ENCODE measurements at regions not wholly inside any gene's neighbourhood (a gene's known extent, or its start where the extent isn't known, plus 50 kb on each side); places are given as distances from the start of the nearest gene placed in this dataset.

GRCh38 chr12:9392842-9393241 lies 184.6 kb upstream of the PZP start:
- H3K4me3 Mint-ChIP-seq: no peak overlapping the region
- ATAC-seq (no peak), DNase-seq (ENCODE audit: low spot score) (no peak)
- Histone ChIP-seq H4K20me1 (replicated peaks; ENCODE audit: insufficient read depth) (no peaks in the 10 kb centered on the region), H3K27ac (ENCODE audit: low read depth) (no peak overlapping the region), H3K79me2 (replicated peaks; ENCODE audit: insufficient read depth) (no peaks in the 10 kb centered on the region), H3K36me3 (ENCODE audit: insufficient read depth) (no peaks in the 10 kb centered on the region), H2AFZ (no peak overlapping the region), H3K9me2 (ENCODE audit: insufficient read depth) (no peaks in the 10 kb centered on the region), H3F3A (replicated peaks; ENCODE audit: low read depth) (no peaks in the 10 kb centered on the region), H3K4me3 (no peak overlapping the region), H3K27me3 (ENCODE audit: insufficient read depth) (no peaks in the 10 kb centered on the region), H3K4me1 (ENCODE audit: insufficient read depth) (peaks cover 10% of the 10 kb centered on the region; the same call in 1 of the 2 replicates), H3K4me2 (no peak overlapping the region)
- H3K27me3 Mint-ChIP-seq (ENCODE audit: insufficient read depth, low read depth, poor library complexity): peaks cover 4% of the 10 kb centered on the region
- peaks cover 19% of the 10 kb centered on the region for H3K4me1 Mint-ChIP-seq
- TF ChIP-seq ETS1 (IDR thresholded peaks at IDR 0.05) (no peak), STAT1 (IDR thresholded peaks at IDR 0.05; ENCODE audit: unreplicated experiment) (no peak), NANOG (IDR thresholded peaks at IDR 0.05; ENCODE audit: borderline replicate concordance) (no peak)
- peak overlapping the region; percentile 60 for H3K27ac Mint-ChIP-seq
- peaks cover 6% of the 10 kb centered on the region; the same call in 2 of the 3 replicates for H3K36me3 Mint-ChIP-seq (ENCODE audit: low read depth)
- H3K9me3 Mint-ChIP-seq: peaks cover 2% of the 10 kb centered on the region; the same call in 1 of the 3 replicates

- Histone ChIP-seq H3K9me2 (ENCODE audit: insufficient read depth) (no peaks in the 10 kb centered on the region), H3K27ac (ENCODE audit: low read depth) (no peak overlapping the region), H3K27me3 (ENCODE audit: insufficient read depth) (no peaks in the 10 kb centered on the region), H4K20me1 (replicated peaks; ENCODE audit: insufficient read depth) (no peaks in the 10 kb centered on the region), H3K79me2 (replicated peaks; ENCODE audit: insufficient read depth) (no peaks in the 10 kb centered on the region), H3F3A (replicated peaks; ENCODE audit: low read depth) (no peaks in the 10 kb centered on the region), H2AFZ (no peak overlapping the region), H3K36me3 (ENCODE audit: insufficient read depth) (no peaks in the 10 kb centered on the region), H3K4me2 (no peak overlapping the region; the same call in 1 of the 2 replicates), H3K4me3 (no peak overlapping the region), H3K4me1 (ENCODE audit: insufficient read depth) (peaks cover 10% of the 10 kb centered on the region; the same call in 1 of the 2 replicates)
- H3K9me3 Mint-ChIP-seq: peaks cover 2% of the 10 kb centered on the region; the same call in 1 of the 3 replicates
- peaks cover 19% of the 10 kb centered on the region for H3K4me1 Mint-ChIP-seq
- no peak overlapping the region for H3K4me3 Mint-ChIP-seq
- DNase-seq (ENCODE audit: low spot score): no peak
- H3K27ac Mint-ChIP-seq: peak overlapping the region; percentile 54
- H3K27me3 Mint-ChIP-seq (ENCODE audit: insufficient read depth, low read depth, poor library complexity): peaks cover 5% of the 10 kb centered on the region
- ATAC-seq: peak; percentile 83
- peaks cover 6% of the 10 kb centered on the region; the same call in 2 of the 3 replicates for H3K36me3 Mint-ChIP-seq (ENCODE audit: low read depth)
- TF ChIP-seq REST (IDR thresholded peaks at IDR 0.05; ENCODE audit: unreplicated experiment) (no peak), STAT1 (IDR thresholded peaks at IDR 0.05; ENCODE audit: unreplicated experiment) (no peak), NANOG (IDR thresholded peaks at IDR 0.05; ENCODE audit: borderline replicate concordance) (no peak), ETS1 (IDR thresholded peaks at IDR 0.05) (no peak), EZH2 (IDR thresholded peaks at IDR 0.05; ENCODE audit: low read depth, unreplicated experiment) (no peak), CTCF (conservative IDR thresholded peaks at IDR 0.05; ENCODE audit: low read depth in 2 of 2) (no peak), CREB1 (CRISPR knock-in tag; IDR thresholded peaks at IDR 0.05; ENCODE audit: low read depth) (no peak), EZH2phosphoT487 (IDR thresholded peaks at IDR 0.05; ENCODE audit: unreplicated experiment) (no peak), POLR2AphosphoS5 (IDR thresholded peaks at IDR 0.05; ENCODE audit: low read depth) (no peak), ZNF331 (CRISPR knock-in tag; IDR thresholded peaks at IDR 0.05; ENCODE audit: low read depth) (no peak), ZNF114 (CRISPR knock-in tag; IDR thresholded peaks at IDR 0.05) (no peak)
Observed at GRCh38 chr12:9391815-9392214, 183.6 kb upstream of the PZP start.

Measured in GM23338 (cell line).